GM18499 (cell line): ENCODE measurements at regions not wholly inside any gene's neighbourhood (a gene's known extent, or its start where the extent isn't known, plus 50 kb on each side); places are given as distances from the start of the nearest gene placed in this dataset.

Source experiments
- ATAC-seq: cut with Tn5 transposase; IDR thresholded peaks from one replicate; pipeline ENCODE4 v1.9.1; 2021; ENCODE audit warnings: moderate number of reproducible peaks; ENCODE audit not compliant: insufficient read depth, unreplicated experiment

GRCh38 chr7:25786936-25787335 lies 365.1 kb upstream of the NFE2L3 start:
- ATAC-seq = no peak

GRCh38 chr7:25787336-25787735 lies 364.7 kb upstream of the NFE2L3 start:
- ATAC-seq = no peak

GRCh38 chr7:25788371-25788770 lies 363.6 kb upstream of the NFE2L3 start:
- ATAC-seq = no peak

GRCh38 chr7:25788961-25789620 lies 362.9 kb upstream of the NFE2L3 start:
- ATAC-seq = no peak

- ATAC-seq = no peak
Measured at GRCh38 chr7:25789701-25790640, 362.0 kb upstream of the NFE2L3 start.

- no peak for ATAC-seq
Measured at GRCh38 chr7:25790963-25791362, 361.0 kb upstream of the NFE2L3 start.

- ATAC-seq = no peak
Measured at GRCh38 chr7:25792586-25792985, 359.4 kb upstream of the NFE2L3 start.

GRCh38 chr7:25795824-25796235 lies 356.2 kb upstream of the NFE2L3 start:
- no peak for ATAC-seq

GRCh38 chr7:25798344-25798743 lies 353.7 kb upstream of the NFE2L3 start:
- no peak for ATAC-seq

GRCh38 chr7:25801214-25801613 lies 350.8 kb upstream of the NFE2L3 start:
- ATAC-seq = no peak

- ATAC-seq = no peak
Measured at GRCh38 chr7:25802057-25802456, 349.9 kb upstream of the NFE2L3 start.

- no peak for ATAC-seq
Measured at GRCh38 chr7:25802473-25802872, 349.5 kb upstream of the NFE2L3 start.

- no peak for ATAC-seq
Measured at GRCh38 chr7:25803117-25803887, 348.7 kb upstream of the NFE2L3 start.

GRCh38 chr7:25804154-25804553 lies 347.8 kb upstream of the NFE2L3 start:
- ATAC-seq = no peak

GRCh38 chr7:25805027-25805687 lies 346.8 kb upstream of the NFE2L3 start:
- ATAC-seq = no peak

- no peak for ATAC-seq
Measured at GRCh38 chr7:25807086-25807611, 344.8 kb upstream of the NFE2L3 start.

- ATAC-seq = no peak
Measured at GRCh38 chr7:25809441-25809840, 342.6 kb upstream of the NFE2L3 start.

- no peak for ATAC-seq
Measured at GRCh38 chr7:25812086-25812850, 339.7 kb upstream of the NFE2L3 start.

- no peak for ATAC-seq
Measured at GRCh38 chr7:25813381-25813780, 338.6 kb upstream of the NFE2L3 start.
